ENCODE measurements at regions not wholly inside any gene's neighbourhood (a gene's known extent, or its start where the extent isn't known, plus 50 kb on each side); places are given as distances from the start of the nearest gene placed in this dataset.

DNA sequence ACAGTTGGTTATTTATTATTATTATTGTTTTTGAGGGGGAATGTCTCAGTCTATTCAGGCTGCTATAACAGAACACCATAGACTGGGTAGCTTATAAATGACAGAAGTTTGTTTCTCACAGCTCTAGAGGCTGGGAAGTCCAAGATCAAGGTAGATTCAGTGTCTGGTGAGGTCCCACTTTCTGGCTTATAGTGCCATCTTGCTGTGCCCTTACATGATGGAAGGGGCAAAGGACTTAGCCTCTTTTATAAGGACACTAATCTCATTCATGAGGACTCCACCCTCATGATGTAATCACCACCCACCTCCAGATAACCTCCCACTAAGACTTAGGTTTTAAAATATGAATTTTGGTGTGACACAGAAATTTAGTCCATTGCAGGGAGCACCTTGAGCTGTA lies 224.6 kb downstream of the HAPSTR1 start:
- H4K20me1 ChIP-seq (ENCODE audit: insufficient read depth, low read depth, low read length) = no peaks in the 10 kb centered on the region
- H3K79me2 ChIP-seq (ENCODE audit: low read length) = no peaks in the 10 kb centered on the region
- H3K9ac ChIP-seq (ENCODE audit: low read length) = no peak overlapping the region
- no peak overlapping the region for H3K4me3 ChIP-seq (ENCODE audit: low read length)
- H3K36me3 ChIP-seq (ENCODE audit: insufficient read depth, low read length) = no peaks in the 10 kb centered on the region
- H3K27me3 ChIP-seq (ENCODE audit: low read length) = no peaks in the 10 kb centered on the region
- no peak overlapping the region for H2AFZ ChIP-seq (ENCODE audit: low read length)
- no peak overlapping the region for H3K4me2 ChIP-seq (ENCODE audit: low read depth, low read length, poor library complexity, severe bottlenecking)
- no peak overlapping the region for H3K27ac ChIP-seq (ENCODE audit: low read length)
- no peaks in the 10 kb centered on the region for H3K9me2 ChIP-seq (replicated peaks; ENCODE audit: insufficient read depth, low read length)
- H3K4me1 ChIP-seq (ENCODE audit: low read length) = no peaks in the 10 kb centered on the region
- H3K9me3 ChIP-seq (ENCODE audit: low read length) = no peaks in the 10 kb centered on the region
- DNase-seq = no peak

DNA sequence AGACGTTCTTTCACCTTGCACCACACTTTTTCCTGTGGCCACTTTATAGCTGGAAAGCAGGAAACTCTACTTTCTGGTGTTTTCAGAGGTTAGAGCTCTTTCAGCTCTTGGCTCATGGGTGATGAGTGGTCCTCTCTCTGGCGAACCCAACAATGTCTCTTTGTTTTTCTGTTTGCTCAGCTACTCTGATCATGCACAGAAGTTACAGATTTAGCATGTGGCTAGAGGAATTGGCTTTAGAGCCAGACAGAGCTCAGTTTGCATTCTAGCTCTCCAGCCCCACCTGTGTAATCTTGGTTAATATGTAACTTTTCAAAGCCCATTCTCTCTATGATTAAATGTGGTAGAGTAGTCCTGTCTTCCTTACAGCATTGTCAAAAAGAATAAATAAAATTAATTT lies 225.2 kb downstream of the HAPSTR1 start:
- no peaks in the 10 kb centered on the region for H3K36me3 ChIP-seq (ENCODE audit: insufficient read depth, low read length)
- no peaks in the 10 kb centered on the region for H3K4me1 ChIP-seq (ENCODE audit: low read length)
- H4K20me1 ChIP-seq (ENCODE audit: insufficient read depth, low read depth, low read length) = no peaks in the 10 kb centered on the region
- H3K27ac ChIP-seq (ENCODE audit: low read length) = no peak overlapping the region
- no peak overlapping the region for H2AFZ ChIP-seq (ENCODE audit: low read length)
- no peak for DNase-seq
- no peak overlapping the region for H3K4me2 ChIP-seq (ENCODE audit: low read depth, low read length, poor library complexity, severe bottlenecking)
- H3K9ac ChIP-seq (ENCODE audit: low read length) = no peak overlapping the region
- H3K9me2 ChIP-seq (replicated peaks; ENCODE audit: insufficient read depth, low read length) = no peaks in the 10 kb centered on the region
- no peaks in the 10 kb centered on the region for H3K79me2 ChIP-seq (ENCODE audit: low read length)
- no peaks in the 10 kb centered on the region for H3K27me3 ChIP-seq (ENCODE audit: low read length)
- H3K4me3 ChIP-seq (ENCODE audit: low read length) = no peak overlapping the region
- no peaks in the 10 kb centered on the region for H3K9me3 ChIP-seq (ENCODE audit: low read length)

- Histone ChIP-seq H2AFZ (ENCODE audit: low read length) (no peak overlapping the region), H3K27me3 (ENCODE audit: low read length) (no peaks in the 10 kb centered on the region), H3K36me3 (ENCODE audit: insufficient read depth, low read length) (no peaks in the 10 kb centered on the region), H3K4me3 (ENCODE audit: low read length) (no peak overlapping the region), H3K27ac (ENCODE audit: low read length) (no peak overlapping the region), H3K9ac (ENCODE audit: low read length) (no peak overlapping the region), H3K9me3 (ENCODE audit: low read length) (no peaks in the 10 kb centered on the region), H4K20me1 (ENCODE audit: insufficient read depth, low read depth, low read length) (no peaks in the 10 kb centered on the region), H3K4me2 (ENCODE audit: low read depth, low read length, poor library complexity, severe bottlenecking) (no peak overlapping the region), H3K79me2 (ENCODE audit: low read length) (no peaks in the 10 kb centered on the region), H3K4me1 (ENCODE audit: low read length) (no peaks in the 10 kb centered on the region), H3K9me2 (replicated peaks; ENCODE audit: insufficient read depth, low read length) (no peaks in the 10 kb centered on the region)
- peak; percentile 41 for DNase-seq
Measured at GRCh38 chr16:9318764-9319163, 227.3 kb downstream of the HAPSTR1 start.

DNA sequence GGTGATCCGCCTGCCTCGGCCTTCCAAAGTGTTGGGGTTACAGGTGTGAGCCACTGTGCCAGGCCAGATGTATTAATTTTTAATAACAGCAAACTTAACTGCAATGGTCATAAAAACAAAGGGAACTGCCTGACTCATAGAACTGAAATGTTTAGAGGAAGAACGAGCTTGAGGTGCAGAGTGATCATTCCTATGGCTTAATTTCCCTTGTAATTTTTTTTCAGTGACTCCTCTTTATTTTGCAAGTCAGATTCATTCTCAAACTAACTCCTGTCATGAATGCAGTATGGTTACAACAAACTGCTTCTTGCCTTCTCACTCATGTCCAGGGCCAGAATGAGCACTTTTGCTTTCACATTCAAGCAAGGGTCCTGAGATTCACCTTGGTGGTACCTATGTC lies 231.3 kb downstream of the HAPSTR1 start:
- H3K9me3 ChIP-seq (ENCODE audit: low read length) = no peaks in the 10 kb centered on the region
- no peak for DNase-seq
- no peaks in the 10 kb centered on the region for H4K20me1 ChIP-seq (ENCODE audit: insufficient read depth, low read depth, low read length)
- no peak overlapping the region for H3K4me3 ChIP-seq (ENCODE audit: low read length)
- no peaks in the 10 kb centered on the region for H3K79me2 ChIP-seq (ENCODE audit: low read length)
- 0 out of 2 replicates have a peak, but pooled peaks cover 1% of the 10 kb centered on the region for H3K27me3 ChIP-seq (ENCODE audit: low read length)
- no peak overlapping the region for H2AFZ ChIP-seq (ENCODE audit: low read length)
- no peak overlapping the region for H3K27ac ChIP-seq (ENCODE audit: low read length)
- H3K4me1 ChIP-seq (ENCODE audit: low read length) = no peaks in the 10 kb centered on the region
- no peaks in the 10 kb centered on the region for H3K9me2 ChIP-seq (replicated peaks; ENCODE audit: insufficient read depth, low read length)
- H3K36me3 ChIP-seq (ENCODE audit: insufficient read depth, low read length) = no peaks in the 10 kb centered on the region
- no peak overlapping the region for H3K4me2 ChIP-seq (ENCODE audit: low read depth, low read length, poor library complexity, severe bottlenecking)
- no peak overlapping the region for H3K9ac ChIP-seq (ENCODE audit: low read length)

DNA sequence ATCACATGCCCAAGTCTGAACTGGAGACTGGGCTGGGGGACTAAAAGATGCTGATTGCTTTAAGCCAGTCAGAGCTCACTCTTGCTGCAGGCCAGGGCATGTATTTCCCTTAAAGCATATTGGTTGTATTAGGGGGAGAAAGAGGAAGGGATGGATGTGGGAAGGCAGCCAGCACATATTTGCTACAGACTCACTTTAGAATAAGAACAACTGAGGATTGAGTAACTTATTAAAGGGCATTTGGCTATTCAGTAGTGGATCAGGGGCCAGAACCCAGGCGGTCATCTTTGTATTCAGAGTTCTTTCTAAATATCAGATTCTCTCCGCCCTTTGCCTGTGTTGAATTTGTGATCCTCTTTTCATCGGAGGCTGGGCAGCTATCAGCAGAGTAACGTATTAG lies 231.7 kb downstream of the HAPSTR1 start:
- Histone ChIP-seq H3K9ac (ENCODE audit: low read length) (no peak overlapping the region), H3K4me1 (ENCODE audit: low read length) (no peaks in the 10 kb centered on the region), H3K79me2 (ENCODE audit: low read length) (no peaks in the 10 kb centered on the region), H3K9me3 (ENCODE audit: low read length) (no peaks in the 10 kb centered on the region), H2AFZ (ENCODE audit: low read length) (no peak overlapping the region), H3K9me2 (replicated peaks; ENCODE audit: insufficient read depth, low read length) (no peaks in the 10 kb centered on the region), H3K4me2 (ENCODE audit: low read depth, low read length, poor library complexity, severe bottlenecking) (no peak overlapping the region), H3K4me3 (ENCODE audit: low read length) (no peak overlapping the region), H3K36me3 (ENCODE audit: insufficient read depth, low read length) (no peaks in the 10 kb centered on the region), H3K27ac (ENCODE audit: low read length) (no peak overlapping the region), H4K20me1 (ENCODE audit: insufficient read depth, low read depth, low read length) (no peaks in the 10 kb centered on the region), H3K27me3 (ENCODE audit: low read length) (0 out of 2 replicates have a peak, but pooled peaks cover 3% of the 10 kb centered on the region)
- DNase-seq = no peak

- Histone ChIP-seq H3K9ac (ENCODE audit: low read length) (no peak overlapping the region), H4K20me1 (ENCODE audit: insufficient read depth, low read depth, low read length) (no peaks in the 10 kb centered on the region), H3K79me2 (ENCODE audit: low read length) (no peaks in the 10 kb centered on the region), H3K9me3 (ENCODE audit: low read length) (no peaks in the 10 kb centered on the region), H3K4me3 (ENCODE audit: low read length) (no peak overlapping the region), H3K9me2 (replicated peaks; ENCODE audit: insufficient read depth, low read length) (no peaks in the 10 kb centered on the region), H3K27me3 (ENCODE audit: low read length) (0 out of 2 replicates have a peak, but pooled peaks cover 3% of the 10 kb centered on the region), H3K27ac (ENCODE audit: low read length) (no peak overlapping the region), H2AFZ (ENCODE audit: low read length) (no peak overlapping the region), H3K36me3 (ENCODE audit: insufficient read depth, low read length) (no peaks in the 10 kb centered on the region), H3K4me1 (ENCODE audit: low read length) (no peaks in the 10 kb centered on the region), H3K4me2 (ENCODE audit: low read depth, low read length, poor library complexity, severe bottlenecking) (no peak overlapping the region)
- no peak for DNase-seq
Measured at GRCh38 chr16:9327253-9327652, 235.8 kb downstream of the HAPSTR1 start.

DNA sequence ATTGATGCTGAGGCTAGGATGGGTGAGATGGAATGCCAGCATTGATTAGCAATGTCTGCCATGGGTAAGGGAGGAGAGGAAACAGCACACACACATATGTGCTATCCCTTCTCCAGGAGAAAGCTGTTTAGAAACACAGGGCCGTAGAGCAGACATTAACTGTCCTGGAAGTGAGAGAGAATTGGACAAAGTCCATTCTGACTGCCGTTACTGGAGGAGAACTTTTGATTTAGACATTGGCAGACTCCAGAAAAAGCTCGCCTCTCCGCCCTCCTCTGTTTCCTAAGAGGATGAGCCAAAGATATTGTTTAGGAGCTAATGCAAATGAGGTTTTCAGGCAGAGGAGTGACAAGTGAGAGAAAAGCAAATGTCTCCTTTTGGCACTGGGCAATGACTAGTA lies 237.0 kb downstream of the HAPSTR1 start:
- Histone ChIP-seq H4K20me1 (ENCODE audit: insufficient read depth, low read depth, low read length) (no peaks in the 10 kb centered on the region), H3K27ac (ENCODE audit: low read length) (no peak overlapping the region), H3K4me1 (ENCODE audit: low read length) (no peaks in the 10 kb centered on the region), H3K9ac (ENCODE audit: low read length) (no peak overlapping the region), H3K4me3 (ENCODE audit: low read length) (no peak overlapping the region), H3K9me2 (replicated peaks; ENCODE audit: insufficient read depth, low read length) (no peaks in the 10 kb centered on the region), H3K36me3 (ENCODE audit: insufficient read depth, low read length) (no peaks in the 10 kb centered on the region), H3K4me2 (ENCODE audit: low read depth, low read length, poor library complexity, severe bottlenecking) (no peak overlapping the region), H3K79me2 (ENCODE audit: low read length) (no peaks in the 10 kb centered on the region), H2AFZ (ENCODE audit: low read length) (no peak overlapping the region), H3K9me3 (ENCODE audit: low read length) (no peaks in the 10 kb centered on the region), H3K27me3 (ENCODE audit: low read length) (0 out of 2 replicates have a peak, but pooled peaks cover 3% of the 10 kb centered on the region)
- no peak for DNase-seq

- no peak overlapping the region for H3K4me2 ChIP-seq (ENCODE audit: low read depth, low read length, poor library complexity, severe bottlenecking)
- H3K4me3 ChIP-seq (ENCODE audit: low read length) = no peak overlapping the region
- no peaks in the 10 kb centered on the region for H4K20me1 ChIP-seq (ENCODE audit: insufficient read depth, low read depth, low read length)
- no peaks in the 10 kb centered on the region for H3K9me2 ChIP-seq (replicated peaks; ENCODE audit: insufficient read depth, low read length)
- no peaks in the 10 kb centered on the region for H3K36me3 ChIP-seq (ENCODE audit: insufficient read depth, low read length)
- H3K9me3 ChIP-seq (ENCODE audit: low read length) = no peaks in the 10 kb centered on the region
- H3K79me2 ChIP-seq (ENCODE audit: low read length) = no peaks in the 10 kb centered on the region
- 0 out of 2 replicates have a peak, but pooled peaks cover 3% of the 10 kb centered on the region for H3K27me3 ChIP-seq (ENCODE audit: low read length)
- no peak for DNase-seq
- H2AFZ ChIP-seq (ENCODE audit: low read length) = no peak overlapping the region
- no peak overlapping the region for H3K27ac ChIP-seq (ENCODE audit: low read length)
- no peak overlapping the region for H3K9ac ChIP-seq (ENCODE audit: low read length)
- no peaks in the 10 kb centered on the region for H3K4me1 ChIP-seq (ENCODE audit: low read length)
Measured at GRCh38 chr16:9330095-9330494, 238.7 kb downstream of the HAPSTR1 start.

DNA sequence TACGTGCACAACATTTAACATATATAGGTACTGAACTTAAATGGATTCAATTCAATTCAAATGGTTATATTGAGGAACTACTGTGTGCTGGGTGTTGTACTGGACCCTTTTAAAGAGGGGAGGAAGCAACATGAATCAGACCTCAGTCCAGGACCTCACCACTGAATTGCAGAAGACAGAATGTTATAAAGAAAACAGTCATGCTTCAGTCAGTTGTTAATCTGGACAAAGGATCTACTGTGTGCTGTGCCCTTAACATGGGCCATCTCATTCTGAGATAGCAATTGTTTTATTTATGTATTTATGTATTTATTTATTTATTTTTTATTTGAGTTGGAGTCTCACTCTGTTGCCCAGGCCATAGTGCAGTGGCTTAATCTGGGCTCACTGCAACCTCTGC lies 240.1 kb downstream of the HAPSTR1 start:
- Histone ChIP-seq H2AFZ (ENCODE audit: low read length) (no peak overlapping the region), H3K27ac (ENCODE audit: low read length) (no peak overlapping the region), H3K27me3 (ENCODE audit: low read length) (peaks cover 3% of the 10 kb centered on the region; the same call in 1 of the 2 replicates), H3K36me3 (ENCODE audit: insufficient read depth, low read length) (no peaks in the 10 kb centered on the region), H3K9me3 (ENCODE audit: low read length) (no peaks in the 10 kb centered on the region), H3K4me2 (ENCODE audit: low read depth, low read length, poor library complexity, severe bottlenecking) (no peak overlapping the region), H3K9me2 (replicated peaks; ENCODE audit: insufficient read depth, low read length) (no peaks in the 10 kb centered on the region), H3K79me2 (ENCODE audit: low read length) (no peaks in the 10 kb centered on the region), H4K20me1 (ENCODE audit: insufficient read depth, low read depth, low read length) (no peaks in the 10 kb centered on the region), H3K4me3 (ENCODE audit: low read length) (no peak overlapping the region), H3K4me1 (ENCODE audit: low read length) (no peaks in the 10 kb centered on the region), H3K9ac (ENCODE audit: low read length) (no peak overlapping the region)
- DNase-seq = no peak
